ENCODE measurements at regions not wholly inside any gene's neighbourhood (a gene's known extent, or its start where the extent isn't known, plus 50 kb on each side); places are given as distances from the start of the nearest gene placed in this dataset.

GRCh38 chr12:102741196-102741595 is 175.8 kb downstream of the PAH start:
- H3K4me3 ChIP-seq (ENCODE audit: insufficient read depth, low read depth, low read length) = no peak overlapping the region
- no peaks in the 10 kb centered on the region for H3K4me1 ChIP-seq (ENCODE audit: control insufficient read depth, insufficient read depth, low read length)
- no peak overlapping the region for H4K91ac ChIP-seq (ENCODE audit: insufficient read depth, low read depth, low read length)
- no peak overlapping the region for H2AFZ ChIP-seq (replicated peaks; ENCODE audit: low read length, poor library complexity)
- no peak overlapping the region for H2BK20ac ChIP-seq (ENCODE audit: low read depth, low read length)
- no CpG with 5 or more reads among the region's 3 CpGs for WGBS, 2 experiments (ENCODE audit: extremely low coverage in 2 of 2, insufficient read length in 1 of 2)
- H2AK5ac ChIP-seq (ENCODE audit: low read depth, low read length) = no peak overlapping the region
- H4K5ac ChIP-seq (ENCODE audit: low read depth, low read length) = no peak overlapping the region
- DNase-seq = no peak
- H3K9me1 ChIP-seq (ENCODE audit: insufficient read depth, low read length) = no peaks in the 10 kb centered on the region
- H3K9me3 ChIP-seq (ENCODE audit: control insufficient read depth, insufficient read depth, low read length) = no peaks in the 10 kb centered on the region
- H3K56ac ChIP-seq (ENCODE audit: extremely low read depth, insufficient read depth, low read length) = no peak overlapping the region
- H3K4ac ChIP-seq (ENCODE audit: low read depth, low read length) = no peak overlapping the region
- no TSS peak for BruUV-seq (replicated peaks)
- ChIA-PET CTCF (interaction anchor here (0.6 to 1.1 kb wide), 3 partner anchors 227 to 778 kb away, joined by 3 to 6 read pairs (median 4); no protein-coding TSS in a partner anchor), POLR2A (ENCODE audit: unreplicated experiment) (no interaction called here)
- no peak overlapping the region for H3K23ac ChIP-seq (ENCODE audit: low read depth, low read length)
- no peak overlapping the region for H3K27ac ChIP-seq (ENCODE audit: insufficient read depth, low read length)
- intact Hi-C loops (cut with micrococcal nuclease) (loop anchor here (2.0 to 10.0 kb wide), 2 partner anchors 646 to 1326 kb away; no protein-coding TSS in a partner anchor), in situ Hi-C loops (cut with MboI; ENCODE audit: low sequenced_read_pairs) (loop anchor here (25.0 kb wide), 1 partner anchor 779 kb away; no protein-coding TSS in a partner anchor), dilution Hi-C loops (cut with HindIII; ENCODE audit: low sequenced_read_pairs, unreplicated experiment) (no loop called here)
- no peak overlapping the region for H3K18ac ChIP-seq (ENCODE audit: low read depth, low read length)
- H3K36me3 ChIP-seq (ENCODE audit: control insufficient read depth, insufficient read depth, low read length) = no peaks in the 10 kb centered on the region
- no peaks in the 10 kb centered on the region for H4K20me1 ChIP-seq (ENCODE audit: insufficient read depth, low read length)
- TF ChIP-seq CHD1 (IDR thresholded peaks at IDR 0.05; ENCODE audit: low read depth, low read length) (no peak), MXI1 (IDR thresholded peaks at IDR 0.05; ENCODE audit: borderline replicate concordance, low read depth, low read length) (no peak), USF2 (IDR thresholded peaks at IDR 0.05; ENCODE audit: low read depth, low read length) (no peak), RAD21 (IDR thresholded peaks at IDR 0.05; ENCODE audit: low read length) (no peak), SMC3 (IDR thresholded peaks at IDR 0.05; ENCODE audit: low read depth, low read length) (no peak), ELK1 (IDR thresholded peaks at IDR 0.05; ENCODE audit: borderline replicate concordance, low read depth, low read length) (no peak), MAFK (IDR thresholded peaks at IDR 0.05; ENCODE audit: low read depth, low read length) (no peak), RCOR1 (IDR thresholded peaks at IDR 0.05; ENCODE audit: insufficient replicate concordance, low read length) (no peak), CTCF (conservative IDR thresholded peaks at IDR 0.05; ENCODE audit: low read depth, low read length) (no peak), FOS (IDR thresholded peaks at IDR 0.05; ENCODE audit: low read depth, low read length) (no peak), POLR2A (IDR thresholded peaks at IDR 0.05; ENCODE audit: low read depth, low read length) (no peak), RFX5 (IDR thresholded peaks at IDR 0.05; ENCODE audit: low read depth, low read length) (no peak), NFE2L2 (IDR thresholded peaks at IDR 0.05; ENCODE audit: low read depth, low read length) (no peak), CEBPB (IDR thresholded peaks at IDR 0.05; ENCODE audit: low read depth, low read length) (no peak), MAZ (IDR thresholded peaks at IDR 0.05; ENCODE audit: borderline replicate concordance, low read depth, low read length) (no peak), BHLHE40 (IDR thresholded peaks at IDR 0.05; ENCODE audit: low read depth, low read length) (no peak)
- no peak overlapping the region for H2AK9ac ChIP-seq (replicated peaks; ENCODE audit: low read depth, low read length, poor library complexity)
- H4K8ac ChIP-seq (ENCODE audit: low read depth in 2 of 2, low read length in 2 of 2) = no peak overlapping the region
- H3K9ac ChIP-seq (ENCODE audit: low read depth, low read length) = no peak overlapping the region
- no peaks in the 10 kb centered on the region for H3K27me3 ChIP-seq (ENCODE audit: control insufficient read depth, insufficient read depth, low read length)
- H3K14ac ChIP-seq (replicated peaks; ENCODE audit: low read depth, low read length) = no peak overlapping the region
- no peaks in the 10 kb centered on the region for H3K79me1 ChIP-seq (ENCODE audit: low read depth in 1 of 2, low read length in 2 of 2)
- ATAC-seq (ENCODE audit: low read depth) = no peak
- no peak overlapping the region for H2BK5ac ChIP-seq (ENCODE audit: low read depth, low read length, poor library complexity, severe bottlenecking)
- H2BK120ac ChIP-seq (ENCODE audit: low read depth, low read length) = no peak overlapping the region
- no peak overlapping the region for H3K4me2 ChIP-seq (ENCODE audit: low read depth, low read length)
- no peak overlapping the region for H2BK15ac ChIP-seq (ENCODE audit: low read depth, low read length)
